22Rv1 (cell line): ENCODE measurements at regions not wholly inside any gene's neighbourhood (a gene's known extent, or its start where the extent isn't known, plus 50 kb on each side); places are given as distances from the start of the nearest gene placed in this dataset.

ENCODE experiments used
- CTCF ChIP-seq: fragments of 450-650 bp; IDR thresholded peaks from 2 replicates; pipeline ENCODE4 v1.5.1; 2017; ENCODE audit warnings: mild to moderate bottlenecking
- ZFX ChIP-seq: fragments of 450-650 bp; IDR thresholded peaks from 2 replicates; pipeline ENCODE4 v1.6.1; 2017; ENCODE audit warnings: antibody characterized with exemption, borderline replicate concordance

GRCh38 chr1:37244815-37245214 lies 210.5 kb upstream of the GRIK3 start:
- TF ChIP-seq CTCF (no peak), ZFX (no peak)
